ENCODE measurements at regions not wholly inside any gene's neighbourhood (a gene's known extent, or its start where the extent isn't known, plus 50 kb on each side); places are given as distances from the start of the nearest gene placed in this dataset.

GRCh38 chr5:6108981-6109825 is 269.1 kb downstream of the MED10 start:
- Histone ChIP-seq H3K4me1 (ENCODE audit: low read depth) (no peaks in the 10 kb centered on the region), H3K4me3 (no peak overlapping the region), H3K27ac (no peak overlapping the region), H3K36me3 (no peaks in the 10 kb centered on the region), H3K27me3 (no peaks in the 10 kb centered on the region), H3K9me3 (ENCODE audit: low read depth) (no peaks in the 10 kb centered on the region)
- no peak for DNase-seq (ENCODE audit: low read depth in 1 of 2, low spot score in 1 of 2)
- TF ChIP-seq, protein P1, sequence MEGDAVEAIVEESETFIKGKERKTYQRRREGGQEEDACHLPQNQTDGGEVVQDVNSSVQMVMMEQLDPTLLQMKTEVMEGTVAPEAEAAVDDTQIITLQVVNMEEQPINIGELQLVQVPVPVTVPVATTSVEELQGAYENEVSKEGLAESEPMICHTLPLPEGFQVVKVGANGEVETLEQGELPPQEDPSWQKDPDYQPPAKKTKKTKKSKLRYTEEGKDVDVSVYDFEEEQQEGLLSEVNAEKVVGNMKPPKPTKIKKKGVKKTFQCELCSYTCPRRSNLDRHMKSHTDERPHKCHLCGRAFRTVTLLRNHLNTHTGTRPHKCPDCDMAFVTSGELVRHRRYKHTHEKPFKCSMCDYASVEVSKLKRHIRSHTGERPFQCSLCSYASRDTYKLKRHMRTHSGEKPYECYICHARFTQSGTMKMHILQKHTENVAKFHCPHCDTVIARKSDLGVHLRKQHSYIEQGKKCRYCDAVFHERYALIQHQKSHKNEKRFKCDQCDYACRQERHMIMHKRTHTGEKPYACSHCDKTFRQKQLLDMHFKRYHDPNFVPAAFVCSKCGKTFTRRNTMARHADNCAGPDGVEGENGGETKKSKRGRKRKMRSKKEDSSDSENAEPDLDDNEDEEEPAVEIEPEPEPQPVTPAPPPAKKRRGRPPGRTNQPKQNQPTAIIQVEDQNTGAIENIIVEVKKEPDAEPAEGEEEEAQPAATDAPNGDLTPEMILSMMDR (IDR thresholded peaks at IDR 0.05; ENCODE audit: low read depth, low read length) = no peak

GRCh38 chr5:6108540-6108848 is 269.9 kb downstream of the MED10 start:
- Histone ChIP-seq H3K27ac (no peak overlapping the region), H3K4me3 (no peak overlapping the region), H3K36me3 (no peaks in the 10 kb centered on the region), H3K9me3 (ENCODE audit: low read depth) (no peaks in the 10 kb centered on the region), H3K4me1 (ENCODE audit: low read depth) (no peaks in the 10 kb centered on the region), H3K27me3 (no peaks in the 10 kb centered on the region)
- no peak for DNase-seq (ENCODE audit: low read depth in 1 of 2, low spot score in 1 of 2)
- TF ChIP-seq, protein P1 (IDR thresholded peaks at IDR 0.05; ENCODE audit: low read depth, low read length) = no peak

DNA sequence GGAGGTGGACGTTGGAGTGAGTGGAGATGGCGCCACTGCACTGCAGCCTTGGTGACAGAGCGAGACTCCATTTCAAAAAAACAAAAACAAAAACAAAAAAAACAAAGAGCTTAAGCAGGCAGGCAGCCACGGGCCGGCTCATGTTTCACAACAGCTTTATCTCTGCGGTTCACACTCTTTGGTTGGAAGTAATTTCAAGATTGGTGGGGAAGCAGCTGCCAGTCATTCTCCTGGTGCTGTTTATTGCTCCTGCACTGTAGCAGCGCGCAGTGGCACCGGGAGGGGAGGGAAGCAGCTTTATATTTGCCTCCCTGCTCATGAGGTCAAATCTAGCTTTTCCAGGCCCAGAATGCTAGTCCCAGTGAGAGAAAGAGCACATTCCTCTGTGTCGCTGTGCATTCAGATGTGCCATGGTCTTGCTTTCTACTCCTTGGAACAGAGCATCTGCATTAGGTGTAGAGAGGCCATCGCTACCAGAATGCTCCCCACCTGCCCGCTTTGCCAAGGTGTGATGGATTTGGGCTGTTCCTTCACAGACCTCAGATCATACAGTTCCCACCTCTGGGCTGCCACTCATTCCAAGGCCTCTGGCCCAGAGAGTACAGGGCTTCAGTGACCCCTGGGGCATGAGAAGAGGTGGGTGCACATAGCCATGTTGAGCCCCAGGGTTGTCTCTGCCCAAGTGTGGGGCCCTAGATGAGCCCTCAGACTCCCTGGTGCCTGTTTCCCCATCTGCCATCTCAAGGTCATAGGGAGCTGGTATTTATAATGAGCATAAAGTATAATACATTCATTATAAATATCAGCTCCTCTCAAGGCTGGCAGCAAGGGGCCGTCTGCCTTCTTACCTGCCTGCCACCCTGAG is 270.4 kb downstream of the MED10 start:
- H3K9me3 ChIP-seq (ENCODE audit: low read depth) = no peaks in the 10 kb centered on the region
- no peak overlapping the region for H3K27ac ChIP-seq
- H3K27me3 ChIP-seq = no peaks in the 10 kb centered on the region
- DNase-seq (ENCODE audit: low read depth in 1 of 2, low spot score in 1 of 2) = no peak
- TF ChIP-seq, protein P1 (IDR thresholded peaks at IDR 0.05; ENCODE audit: low read depth, low read length) = no peak
- no peaks in the 10 kb centered on the region for H3K4me1 ChIP-seq (ENCODE audit: low read depth)
- no peaks in the 10 kb centered on the region for H3K36me3 ChIP-seq
- H3K4me3 ChIP-seq = no peak overlapping the region

DNA sequence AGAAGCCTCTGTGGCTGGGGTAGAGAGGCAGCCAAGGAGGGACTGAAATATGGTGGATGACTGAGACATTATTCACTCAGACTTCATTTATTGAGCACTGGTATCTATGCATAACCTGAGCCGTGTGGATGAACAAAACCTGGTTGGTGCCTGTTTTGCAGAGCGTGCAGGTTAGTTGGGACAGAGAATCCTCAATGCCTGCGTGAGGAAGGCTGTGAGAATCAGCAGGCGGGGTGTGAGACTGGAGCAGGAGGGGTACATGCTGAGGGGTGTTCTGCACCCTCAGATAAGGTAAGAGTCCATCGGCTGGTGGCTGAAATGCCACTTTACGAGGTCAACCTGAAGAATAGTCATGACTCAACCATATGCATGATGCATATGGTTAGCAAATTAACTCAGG is 271.6 kb downstream of the MED10 start:
- Histone ChIP-seq H3K27ac (no peak overlapping the region), H3K4me1 (ENCODE audit: low read depth) (no peaks in the 10 kb centered on the region), H3K27me3 (no peaks in the 10 kb centered on the region), H3K9me3 (ENCODE audit: low read depth) (no peaks in the 10 kb centered on the region), H3K4me3 (no peak overlapping the region), H3K36me3 (no peaks in the 10 kb centered on the region)
- no peak for DNase-seq (ENCODE audit: low read depth in 1 of 2, low spot score in 1 of 2)
- TF ChIP-seq, protein P1 (IDR thresholded peaks at IDR 0.05; ENCODE audit: low read depth, low read length) = no peak

DNA sequence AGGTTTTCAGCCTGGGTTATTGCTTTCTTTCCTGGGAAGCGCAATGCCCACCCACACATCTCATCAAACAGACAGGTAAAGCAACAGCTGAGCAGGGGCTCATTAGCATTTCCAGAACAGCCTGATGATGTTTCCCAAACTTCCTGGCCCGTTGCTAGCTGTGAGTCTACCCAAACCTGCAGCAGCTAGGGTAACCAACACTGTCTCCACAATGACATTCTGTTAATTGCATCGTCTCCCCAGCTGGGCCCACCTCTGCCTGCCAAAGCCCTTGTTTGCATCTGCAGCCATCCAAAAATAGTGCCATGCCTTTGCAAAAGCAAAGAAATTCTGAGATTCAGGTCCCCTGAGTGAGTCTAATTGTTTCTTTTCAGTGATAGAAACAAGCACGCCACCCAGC is 273.0 kb downstream of the MED10 start:
- Histone ChIP-seq H3K27me3 (no peaks in the 10 kb centered on the region), H3K9me3 (ENCODE audit: low read depth) (no peaks in the 10 kb centered on the region), H3K36me3 (no peaks in the 10 kb centered on the region), H3K27ac (no peak overlapping the region), H3K4me1 (ENCODE audit: low read depth) (no peaks in the 10 kb centered on the region), H3K4me3 (no peak overlapping the region)
- no peak for DNase-seq (ENCODE audit: low read depth in 1 of 2, low spot score in 1 of 2)
- TF ChIP-seq, protein P1 (IDR thresholded peaks at IDR 0.05; ENCODE audit: low read depth, low read length) = no peak

All from cardiac muscle cell (in vitro differentiated cells and primary cell).